ENCODE measurements at regions not wholly inside any gene's neighbourhood (a gene's known extent, or its start where the extent isn't known, plus 50 kb on each side); places are given as distances from the start of the nearest gene placed in this dataset.

GRCh38 chr4:28921886-28922285, 1798.3 kb upstream of the PCDH7 start:
- no peak for DNase-seq (ENCODE audit: low spot score)
- intact Hi-C loops (cut with DNase I): no loop called here

DNA sequence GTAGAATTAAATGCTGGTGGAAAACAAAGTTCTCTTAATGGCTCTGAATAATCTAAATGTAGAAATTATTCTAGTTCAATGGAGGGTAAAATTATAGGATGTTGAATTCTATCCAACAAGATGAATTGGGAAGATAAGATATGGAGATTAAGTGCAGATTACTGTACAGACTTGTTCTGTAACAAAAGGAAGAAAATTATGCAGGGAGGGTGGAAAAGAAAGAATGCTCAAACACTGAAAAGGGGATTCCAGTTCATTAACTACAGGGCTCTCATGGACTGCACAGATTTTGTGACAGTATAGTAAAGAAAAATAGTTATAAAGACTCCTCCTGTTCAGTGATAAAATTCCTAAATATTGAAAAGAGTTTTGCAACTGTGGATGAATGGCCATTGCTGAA, 1794.0 kb upstream of the PCDH7 start:
- no peak for DNase-seq (ENCODE audit: low spot score)

DNA sequence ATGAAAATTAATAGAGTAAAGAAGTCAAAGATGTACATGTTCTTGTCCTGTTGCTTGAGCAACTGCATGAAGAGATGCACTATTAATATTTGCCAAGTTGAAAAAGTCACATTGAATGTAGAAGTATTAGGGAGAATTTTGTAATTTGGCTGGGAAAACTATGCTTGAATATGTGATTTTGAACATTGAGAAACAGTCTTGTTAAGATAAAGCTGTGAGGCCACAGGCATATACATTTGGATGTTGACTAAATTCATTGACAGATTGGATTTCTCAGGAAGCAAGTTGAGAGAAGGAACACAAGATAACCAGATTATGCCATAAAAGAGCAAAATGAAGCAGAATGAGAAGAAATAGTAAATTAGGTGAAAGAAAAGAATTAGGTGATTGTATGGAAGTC, 1777.5 kb upstream of the PCDH7 start:
- intact Hi-C loops (cut with DNase I): no loop called here
- DNase-seq (ENCODE audit: low spot score): no peak

More for the DNA sequence above, 1794.0 kb upstream of the PCDH7 start:
- intact Hi-C loops (cut with DNase I): no loop called here

GRCh38 chr4:28947374-28947773, 1772.8 kb upstream of the PCDH7 start:
- intact Hi-C loops (cut with DNase I): no loop called here
- no peak for DNase-seq (ENCODE audit: low spot score)

DNA sequence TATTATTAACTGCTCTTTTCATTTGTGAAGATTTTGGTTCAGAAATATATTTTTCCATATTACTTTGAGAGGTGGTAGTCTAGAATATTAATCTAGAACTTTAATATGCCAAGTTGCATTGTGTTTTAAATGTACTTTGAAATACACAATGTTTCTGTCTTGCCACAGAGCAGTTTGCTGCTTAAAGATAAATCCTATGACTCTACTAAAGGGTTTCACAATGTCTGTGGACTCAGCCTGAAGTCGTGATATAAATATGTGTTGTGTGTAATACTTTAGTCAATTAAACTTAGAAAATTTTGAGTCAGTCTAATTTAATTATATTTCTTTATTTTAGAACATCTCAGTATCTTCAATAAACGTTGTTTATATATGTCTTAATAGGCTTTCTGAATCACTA, 1771.7 kb upstream of the PCDH7 start:
- DNase-seq (ENCODE audit: low spot score): no peak
- intact Hi-C loops (cut with DNase I): no loop called here

DNA sequence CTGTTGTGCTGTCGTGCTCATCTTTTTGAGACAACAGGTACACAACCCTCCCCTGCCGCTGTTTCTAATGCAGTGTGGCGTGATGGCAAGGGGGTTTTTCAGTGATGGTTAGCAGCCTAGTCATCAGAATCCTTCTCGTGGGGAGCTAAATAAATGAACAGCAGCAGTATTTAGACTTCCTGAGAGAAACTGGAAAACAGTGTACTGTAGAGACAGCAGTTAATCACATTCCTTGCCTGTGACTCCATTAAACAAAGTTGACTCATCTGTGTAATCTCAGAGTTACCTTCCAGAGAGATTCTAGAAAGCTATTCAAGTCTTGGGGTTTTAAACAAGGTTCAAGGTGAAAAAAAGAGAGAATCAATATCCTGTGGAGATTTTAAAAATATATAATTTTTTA, 1753.2 kb upstream of the PCDH7 start:
- intact Hi-C loops (cut with DNase I): no loop called here

GRCh38 chr4:28973587-28974350, 1746.4 kb upstream of the PCDH7 start:
- intact Hi-C loops (cut with DNase I): no loop called here

More for the DNA sequence above, 1753.2 kb upstream of the PCDH7 start:
- DNase-seq (ENCODE audit: low spot score): no peak

DNA sequence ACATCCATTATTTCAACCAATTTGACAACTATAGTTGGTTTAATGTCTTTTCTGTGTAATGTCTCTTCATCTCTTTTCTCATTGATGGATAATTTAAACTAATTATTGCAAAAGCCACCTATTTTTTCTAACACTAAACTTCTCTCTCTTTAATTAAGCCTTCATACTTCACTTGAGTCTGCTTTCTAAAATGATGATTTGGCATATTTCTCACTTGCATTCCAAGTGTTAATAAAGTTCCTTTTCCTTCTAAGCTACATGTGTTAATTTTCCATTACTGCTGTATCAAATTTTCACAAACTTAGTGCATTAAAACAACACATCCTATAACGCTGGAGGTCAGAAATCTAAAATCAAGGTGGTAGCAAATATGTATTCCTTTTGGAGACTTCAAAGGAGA, 1743.8 kb upstream of the PCDH7 start:
- DNase-seq (ENCODE audit: low spot score): no peak
- intact Hi-C loops (cut with DNase I): no loop called here

More at GRCh38 chr4:28973587-28974350, 1746.4 kb upstream of the PCDH7 start:
- no peak for DNase-seq (ENCODE audit: low spot score)

DNA sequence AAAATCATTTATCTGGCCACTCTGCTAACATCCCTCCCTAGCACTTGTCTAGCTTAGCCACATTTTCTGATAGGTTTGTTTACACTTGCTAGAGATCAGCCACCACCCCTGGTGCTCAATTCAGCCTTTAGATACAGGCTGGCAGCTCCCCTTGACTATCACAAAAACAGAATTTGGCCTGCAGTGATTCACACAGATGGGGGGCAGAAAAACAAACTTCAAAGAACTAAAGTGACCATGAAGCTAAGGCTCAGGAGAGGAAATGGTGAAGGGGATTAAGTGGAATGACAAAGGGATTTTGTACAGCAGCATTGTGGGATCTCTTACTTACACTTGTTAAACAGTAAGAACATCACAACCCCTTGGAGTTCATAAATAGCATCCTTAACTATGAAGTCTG, 1718.0 kb upstream of the PCDH7 start:
- no peak for DNase-seq (ENCODE audit: low spot score)
- intact Hi-C loops (cut with DNase I): no loop called here

DNA sequence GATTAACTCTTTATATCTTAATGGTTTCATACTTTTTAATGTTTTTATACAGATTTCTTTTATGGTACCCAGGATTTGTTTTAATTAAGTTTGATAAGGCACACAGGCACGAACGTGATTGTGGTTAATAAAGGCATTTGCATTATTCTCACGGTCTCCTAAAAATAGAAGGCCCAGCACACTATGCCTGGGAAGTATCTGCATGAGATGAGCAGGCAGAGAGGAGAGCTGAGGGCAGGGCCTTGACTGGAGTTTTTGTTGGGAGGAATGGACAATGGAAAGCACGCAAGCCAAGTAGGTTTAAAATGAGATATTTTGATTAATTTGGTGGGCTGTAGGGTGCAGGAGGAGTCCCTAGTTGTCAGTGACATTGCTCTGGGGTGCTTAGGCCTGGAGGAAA, 1714.3 kb upstream of the PCDH7 start:
- no peak for DNase-seq (ENCODE audit: low spot score)
- intact Hi-C loops (cut with DNase I): no loop called here

GRCh38 chr4:29009908-29010307, 1710.3 kb upstream of the PCDH7 start:
- no peak for DNase-seq (ENCODE audit: low spot score)
- intact Hi-C loops (cut with DNase I): no loop called here

GRCh38 chr4:29013341-29013740, 1706.8 kb upstream of the PCDH7 start:
- intact Hi-C loops (cut with DNase I): no loop called here

GRCh38 chr4:29014555-29014954, 1705.6 kb upstream of the PCDH7 start:
- intact Hi-C loops (cut with DNase I): no loop called here

More at GRCh38 chr4:29013341-29013740, 1706.8 kb upstream of the PCDH7 start:
- DNase-seq (ENCODE audit: low spot score): no peak

GRCh38 chr4:29033703-29034102, 1686.5 kb upstream of the PCDH7 start:
- no peak for DNase-seq (ENCODE audit: low spot score)
- intact Hi-C loops (cut with DNase I): no loop called here

More at GRCh38 chr4:29014555-29014954, 1705.6 kb upstream of the PCDH7 start:
- DNase-seq (ENCODE audit: low spot score): no peak

DNA sequence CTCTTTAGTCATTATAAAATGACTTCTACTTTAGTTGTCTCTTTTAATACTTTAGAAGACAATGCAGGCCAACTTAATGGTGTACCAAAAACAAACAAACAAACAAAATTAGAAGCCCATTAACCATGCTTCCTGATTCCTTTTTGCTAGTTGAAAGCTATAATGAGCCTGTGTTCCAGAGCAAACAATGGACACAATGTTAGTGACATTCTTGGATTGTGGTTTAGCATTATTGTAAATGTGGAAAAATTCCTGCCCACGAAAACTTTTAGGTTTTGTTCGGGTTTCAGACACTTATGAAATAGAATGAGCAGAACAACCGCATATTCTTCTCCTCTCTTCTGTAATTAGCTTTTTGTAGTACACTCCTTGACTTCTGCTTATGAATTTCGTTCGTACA, 1682.7 kb upstream of the PCDH7 start:
- intact Hi-C loops (cut with DNase I): no loop called here
- DNase-seq (ENCODE audit: low spot score): no peak

GRCh38 chr4:29043411-29043810, 1676.8 kb upstream of the PCDH7 start:
- intact Hi-C loops (cut with DNase I): no loop called here

DNA sequence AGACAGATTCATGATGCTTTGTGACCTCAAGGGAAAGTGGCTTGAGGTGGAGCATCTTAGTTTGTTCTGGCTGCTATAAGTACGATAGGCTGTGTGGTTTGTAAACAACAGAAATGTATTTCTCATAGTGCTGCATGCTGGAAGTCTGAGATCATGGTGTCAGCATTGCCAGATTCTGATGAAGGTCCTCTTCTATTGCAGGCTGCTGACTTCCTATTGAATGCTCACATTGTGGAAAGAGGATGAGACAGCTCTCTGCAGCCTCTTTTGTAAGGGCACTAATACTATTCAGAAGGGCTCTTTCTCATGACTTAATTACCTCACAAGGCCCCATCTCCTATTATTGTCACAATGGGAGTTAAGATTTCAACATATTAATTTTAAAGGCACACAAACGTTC, 1674.0 kb upstream of the PCDH7 start:
- intact Hi-C loops (cut with DNase I): no loop called here
- DNase-seq (ENCODE audit: low spot score): no peak

More at GRCh38 chr4:29043411-29043810, 1676.8 kb upstream of the PCDH7 start:
- DNase-seq (ENCODE audit: low spot score): no peak

DNA sequence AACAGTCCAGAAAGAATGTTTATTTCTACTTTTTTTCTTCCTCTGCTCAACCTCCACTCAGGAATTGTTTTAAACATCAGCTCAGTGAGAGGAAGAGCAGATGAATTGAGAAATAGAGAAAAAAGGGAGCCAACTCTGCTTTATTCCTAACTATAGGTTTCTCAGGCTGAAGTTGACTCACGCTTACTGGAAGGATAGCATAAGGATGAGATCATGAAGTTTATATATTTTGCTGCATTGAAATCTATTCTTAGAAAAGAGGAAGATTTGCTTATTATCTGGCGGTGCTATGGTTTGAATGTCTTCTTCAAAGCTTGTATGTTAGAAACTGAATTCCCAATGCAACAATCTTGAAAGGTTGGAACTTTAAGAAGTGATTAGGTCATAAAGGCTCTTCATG, 1673.4 kb upstream of the PCDH7 start:
- intact Hi-C loops (cut with DNase I): no loop called here
- no peak for DNase-seq (ENCODE audit: low spot score)

DNA sequence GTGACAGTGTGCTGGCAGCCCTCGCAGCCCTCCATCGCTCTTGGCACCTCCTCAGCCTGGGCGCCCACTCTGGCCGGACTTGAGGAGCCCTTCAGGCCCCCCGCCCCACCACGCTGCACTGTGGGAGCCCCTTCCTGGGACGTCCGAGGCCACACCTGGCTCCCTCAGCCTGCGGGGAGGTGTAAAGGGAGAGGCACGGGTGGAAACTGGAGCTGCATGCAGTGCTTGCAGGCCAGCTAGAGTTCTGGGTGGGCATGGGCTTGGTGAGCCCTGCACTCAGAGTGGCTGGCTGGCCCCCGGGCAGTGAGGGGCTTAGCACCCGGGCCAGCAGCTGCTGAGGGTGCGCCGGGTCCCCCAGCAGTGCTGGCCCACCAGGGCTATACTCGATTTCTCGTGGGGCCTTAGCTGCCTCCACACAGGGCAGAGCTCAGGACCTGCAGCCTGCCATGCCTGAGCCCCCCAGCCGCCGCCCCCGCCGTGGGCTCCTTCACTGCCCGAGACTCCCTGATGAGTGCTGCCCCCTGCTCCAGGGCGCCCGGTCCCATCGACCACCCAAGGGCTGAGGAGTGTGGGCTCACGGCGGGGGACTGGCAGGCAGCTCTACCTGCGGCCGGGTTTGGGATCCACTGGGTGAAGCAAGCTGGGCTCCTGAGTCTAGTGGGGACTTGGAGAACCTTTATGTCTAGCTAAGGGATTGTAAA, 1672.7 kb upstream of the PCDH7 start:
- intact Hi-C loops (cut with DNase I): no loop called here
- no peak for DNase-seq (ENCODE audit: low spot score)

DNA sequence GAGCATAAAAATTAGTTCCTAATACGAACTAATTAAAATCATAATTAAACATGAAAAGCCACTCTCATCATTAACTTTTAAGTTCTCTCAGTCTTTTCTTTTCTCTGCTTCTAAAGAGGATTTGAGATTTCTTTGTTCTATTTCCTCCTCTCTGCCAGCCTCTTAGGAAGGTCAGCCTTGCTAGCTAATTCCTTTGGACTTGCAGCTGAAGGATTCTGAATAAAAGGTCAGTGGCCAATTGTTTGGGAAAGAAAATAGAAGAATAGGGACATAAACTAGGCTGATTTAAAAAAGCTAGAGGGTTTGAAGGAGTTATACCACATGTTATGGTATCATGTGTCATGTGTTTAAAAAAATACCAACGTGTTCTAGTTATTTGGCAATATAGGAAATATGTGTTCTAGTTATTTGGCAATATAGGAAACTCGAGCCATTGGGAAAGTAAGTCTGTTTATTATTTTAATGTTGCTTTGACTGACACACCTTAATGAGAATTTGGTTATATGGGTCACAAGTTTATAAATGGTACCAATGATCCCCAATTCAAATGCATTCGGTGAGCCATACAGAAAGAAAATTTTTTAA, 1668.7 kb upstream of the PCDH7 start:
- intact Hi-C loops (cut with DNase I): no loop called here
- no peak for DNase-seq (ENCODE audit: low spot score)

DNA sequence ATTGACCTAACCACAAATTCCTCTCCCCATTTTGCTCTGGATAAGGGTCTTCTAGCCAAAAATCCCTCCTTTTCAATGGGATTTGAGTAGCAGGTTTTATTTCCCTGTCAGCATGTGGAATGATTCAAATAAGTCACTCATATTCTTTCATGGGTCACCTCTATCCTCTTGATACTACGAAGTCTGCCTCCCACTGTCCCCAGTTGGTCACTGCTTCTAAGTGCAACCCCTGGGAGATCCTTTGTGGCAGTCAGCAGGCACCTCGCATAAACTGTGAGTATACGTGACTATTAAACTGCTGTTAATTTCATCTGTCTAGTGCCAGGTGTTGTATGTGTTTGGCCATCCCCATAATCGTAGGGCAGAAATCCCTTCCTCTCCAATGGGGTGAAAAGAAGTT, 1667.9 kb upstream of the PCDH7 start:
- DNase-seq (ENCODE audit: low spot score): no peak
- intact Hi-C loops (cut with DNase I): no loop called here
